HG03565 (cell line): ENCODE measurements at regions not wholly inside any gene's neighbourhood (a gene's known extent, or its start where the extent isn't known, plus 50 kb on each side); places are given as distances from the start of the nearest gene placed in this dataset.
"Not testable (repeated sequence)": the region's sequence is repeated elsewhere in the genome, so short reads cannot be mapped to it uniquely, and the experiment has no call there.

Experiments
- ATAC-seq: cut with Tn5 transposase; IDR thresholded peaks from one replicate; pipeline ENCODE4 v1.9.1; 2021; ENCODE audit warnings: mild to moderate bottlenecking, moderate library complexity; ENCODE audit not compliant: unreplicated experiment

- ATAC-seq, result no peak
These were observed 627.2 kb downstream of the ISL1 start for GRCh38 chr5:52010454-52010853.

- ATAC-seq, result no peak
These were observed 630.3 kb downstream of the ISL1 start for GRCh38 chr5:52013523-52013922.

GRCh38 chr5:52015760-52016159 is 632.5 kb downstream of the ISL1 start:
- ATAC-seq, result no peak

- ATAC-seq, result no peak
These were observed 634.3 kb downstream of the ISL1 start for GRCh38 chr5:52017567-52017966.

GRCh38 chr5:52024359-52024758 is 641.1 kb downstream of the ISL1 start:
- no peak for ATAC-seq

- ATAC-seq, result not testable (repeated sequence)
These were observed 646.6 kb downstream of the ISL1 start for GRCh38 chr5:52029836-52030235.

- no peak for ATAC-seq
These were observed 658.6 kb downstream of the ISL1 start for GRCh38 chr5:52041842-52042241.

- no peak for ATAC-seq
These were observed 659.9 kb downstream of the ISL1 start for GRCh38 chr5:52043137-52043536.

GRCh38 chr5:52043543-52043942 is 660.3 kb downstream of the ISL1 start:
- ATAC-seq, result no peak

- no peak for ATAC-seq
These were observed 668.5 kb downstream of the ISL1 start for GRCh38 chr5:52051759-52052158.

GRCh38 chr5:52063186-52063585 is 679.9 kb downstream of the ISL1 start:
- no peak for ATAC-seq

GRCh38 chr5:52065182-52065581 is 681.9 kb downstream of the ISL1 start:
- no peak for ATAC-seq

- ATAC-seq, result no peak
These were observed 686.7 kb downstream of the ISL1 start for GRCh38 chr5:52069997-52070396.

- no peak for ATAC-seq
These were observed 690.9 kb downstream of the ISL1 start for GRCh38 chr5:52073993-52074689.

- ATAC-seq, result no peak
These were observed 694.9 kb downstream of the ISL1 start for GRCh38 chr5:52077941-52078815.

GRCh38 chr5:52102311-52102710 is 685.4 kb upstream of the ITGA1 start:
- ATAC-seq, result not testable (repeated sequence)

GRCh38 chr5:52107210-52107905 is 680.4 kb upstream of the ITGA1 start:
- no peak for ATAC-seq

- no peak for ATAC-seq
These were observed 667.9 kb upstream of the ITGA1 start for GRCh38 chr5:52119768-52120167.

GRCh38 chr5:52132053-52132452 is 655.7 kb upstream of the ITGA1 start:
- ATAC-seq, result no peak

- ATAC-seq, result no peak
These were observed 653.6 kb upstream of the ITGA1 start for GRCh38 chr5:52134013-52134650.
